Upper lobe of right lung (tissue), 1 donor: ENCODE measurements at regions not wholly inside any gene's neighbourhood (a gene's known extent, or its start where the extent isn't known, plus 50 kb on each side); places are given as distances from the start of the nearest gene placed in this dataset.

Source experiments
- ATAC-seq: fragments of 200-7000 bp; cut with Tn5 transposase; one replicate; pipeline ENCODE4 v1.9.1; 2020; ENCODE audit warnings: mild to moderate bottlenecking, moderate library complexity
- DNase-seq: peaks from one replicate; pipeline ENCODE4 v3.0.0-alpha.2; 2020
- H3K27ac ChIP-seq: fragments of 200-600 bp; one replicate; pipeline ENCODE4 v1.8.0; 2022
- H3K27me3 ChIP-seq: fragments of 200-600 bp; one replicate; pipeline ENCODE4 v1.8.0; 2022; ENCODE audit warnings: mild to moderate bottlenecking
- H3K36me3 ChIP-seq: fragments of 200-600 bp; one replicate; pipeline ENCODE4 v1.8.0; 2022
- H3K4me1 ChIP-seq: fragments of 200-600 bp; one replicate; pipeline ENCODE4 v1.8.0; 2022
- H3K4me3 ChIP-seq: fragments of 200-600 bp; one replicate; pipeline ENCODE4 v1.8.0; 2022; ENCODE audit warnings: mild to moderate bottlenecking
- H3K9me3 ChIP-seq: fragments of 200-600 bp; one replicate; pipeline ENCODE4 v1.8.0; 2022
- intact Hi-C: fragments of 100-400 bp; cut with DNase I; formaldehyde crosslinking; loops from one replicate; pipeline ENCODE4 v1.11.0; 2022
- TF ChIP-seq, protein P1 (sequence below): fragments of 200-600 bp; IDR thresholded peaks from one replicate; pipeline ENCODE4 v1.8.0; 2022; ENCODE audit warnings: antibody characterized with exemption
- donor health status: DM: no; HTN: yes; CAD: no; lungs with severe emphysema.

DNA sequence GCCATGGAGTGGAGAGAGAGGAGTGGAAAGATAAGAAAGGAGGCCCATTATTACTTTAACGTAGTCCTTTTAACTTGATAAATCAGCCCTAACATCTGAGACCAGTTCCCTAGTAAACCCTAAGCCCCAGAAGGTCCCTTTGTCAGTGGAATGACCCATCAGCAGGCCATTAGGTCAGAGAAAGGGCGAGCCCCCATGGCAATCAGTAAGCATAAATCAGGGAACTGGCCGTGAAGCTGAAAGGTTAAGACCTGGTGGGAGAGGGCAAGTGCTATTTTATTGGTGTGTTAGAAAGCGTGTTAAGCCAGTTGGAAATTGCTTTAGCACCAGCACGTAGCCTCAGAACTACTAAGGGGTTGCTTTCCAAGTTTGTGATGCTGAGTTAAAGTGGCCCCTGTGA lies 708.0 kb downstream of the BCL11B start:
- intact Hi-C loops = no loop called here

DNA sequence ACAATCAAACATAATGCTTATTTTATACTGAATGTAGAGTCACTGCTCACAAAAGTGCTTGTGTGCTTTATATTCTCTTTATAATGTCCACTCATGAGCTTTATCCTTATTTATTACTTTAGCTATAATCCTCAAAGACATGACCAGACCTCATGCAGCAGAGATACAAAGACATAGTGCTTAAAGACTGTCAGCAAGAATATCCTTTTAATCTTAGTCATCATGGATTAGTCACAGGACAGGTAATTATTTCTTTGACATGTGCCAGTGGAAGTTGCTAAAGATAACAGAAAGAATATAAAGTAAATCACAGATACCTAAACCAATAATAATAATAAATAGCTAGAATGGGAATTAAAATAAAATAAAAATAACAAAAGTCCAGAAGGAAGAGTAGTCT lies 707.5 kb downstream of the BCL11B start:
- no peaks in the 10 kb centered on the region for H3K4me1 ChIP-seq
- no peak overlapping the region for H3K4me3 ChIP-seq
- no peaks in the 10 kb centered on the region for H3K36me3 ChIP-seq
- H3K9me3 ChIP-seq = no peaks in the 10 kb centered on the region
- DNase-seq = no peak
- intact Hi-C loops = no loop called here
- no peaks in the 10 kb centered on the region for H3K27me3 ChIP-seq
- H3K27ac ChIP-seq = no peak overlapping the region
- TF ChIP-seq, protein P1, sequence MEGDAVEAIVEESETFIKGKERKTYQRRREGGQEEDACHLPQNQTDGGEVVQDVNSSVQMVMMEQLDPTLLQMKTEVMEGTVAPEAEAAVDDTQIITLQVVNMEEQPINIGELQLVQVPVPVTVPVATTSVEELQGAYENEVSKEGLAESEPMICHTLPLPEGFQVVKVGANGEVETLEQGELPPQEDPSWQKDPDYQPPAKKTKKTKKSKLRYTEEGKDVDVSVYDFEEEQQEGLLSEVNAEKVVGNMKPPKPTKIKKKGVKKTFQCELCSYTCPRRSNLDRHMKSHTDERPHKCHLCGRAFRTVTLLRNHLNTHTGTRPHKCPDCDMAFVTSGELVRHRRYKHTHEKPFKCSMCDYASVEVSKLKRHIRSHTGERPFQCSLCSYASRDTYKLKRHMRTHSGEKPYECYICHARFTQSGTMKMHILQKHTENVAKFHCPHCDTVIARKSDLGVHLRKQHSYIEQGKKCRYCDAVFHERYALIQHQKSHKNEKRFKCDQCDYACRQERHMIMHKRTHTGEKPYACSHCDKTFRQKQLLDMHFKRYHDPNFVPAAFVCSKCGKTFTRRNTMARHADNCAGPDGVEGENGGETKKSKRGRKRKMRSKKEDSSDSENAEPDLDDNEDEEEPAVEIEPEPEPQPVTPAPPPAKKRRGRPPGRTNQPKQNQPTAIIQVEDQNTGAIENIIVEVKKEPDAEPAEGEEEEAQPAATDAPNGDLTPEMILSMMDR = no peak
- no peak for ATAC-seq

More for the DNA sequence above, 708.0 kb downstream of the BCL11B start:
- TF ChIP-seq, protein P1 = no peak
- Histone ChIP-seq H3K27ac (no peak overlapping the region), H3K36me3 (no peaks in the 10 kb centered on the region), H3K27me3 (no peaks in the 10 kb centered on the region), H3K4me1 (no peaks in the 10 kb centered on the region), H3K9me3 (no peaks in the 10 kb centered on the region), H3K4me3 (no peak overlapping the region)
- no peak for ATAC-seq
- DNase-seq = no peak

DNA sequence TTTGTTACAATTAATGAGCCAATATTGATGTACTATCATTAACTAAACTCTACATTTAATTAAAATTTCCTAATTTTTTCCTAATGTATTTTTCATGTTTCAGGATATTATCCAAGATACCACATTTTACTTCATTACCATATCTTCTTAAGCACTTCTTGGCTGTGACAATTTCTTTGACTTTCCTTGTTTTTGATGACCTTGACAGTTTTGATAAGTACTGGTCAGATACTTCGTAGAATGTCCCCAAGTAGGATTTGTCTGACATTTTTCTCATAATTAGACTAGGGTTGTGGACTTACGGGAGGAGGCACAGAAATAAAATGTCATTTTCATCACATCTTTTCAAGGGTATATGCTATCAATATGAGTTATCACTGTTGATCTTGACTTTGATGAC lies 700.9 kb downstream of the BCL11B start:
- H3K27me3 ChIP-seq = no peaks in the 10 kb centered on the region
- ATAC-seq = no peak
- no peak for DNase-seq
- H3K27ac ChIP-seq = no peak overlapping the region
- intact Hi-C loops = no loop called here
- H3K4me3 ChIP-seq = no peak overlapping the region
- H3K9me3 ChIP-seq = no peaks in the 10 kb centered on the region
- H3K4me1 ChIP-seq = no peaks in the 10 kb centered on the region
- H3K36me3 ChIP-seq = no peaks in the 10 kb centered on the region
- TF ChIP-seq, protein P1 = no peak

DNA sequence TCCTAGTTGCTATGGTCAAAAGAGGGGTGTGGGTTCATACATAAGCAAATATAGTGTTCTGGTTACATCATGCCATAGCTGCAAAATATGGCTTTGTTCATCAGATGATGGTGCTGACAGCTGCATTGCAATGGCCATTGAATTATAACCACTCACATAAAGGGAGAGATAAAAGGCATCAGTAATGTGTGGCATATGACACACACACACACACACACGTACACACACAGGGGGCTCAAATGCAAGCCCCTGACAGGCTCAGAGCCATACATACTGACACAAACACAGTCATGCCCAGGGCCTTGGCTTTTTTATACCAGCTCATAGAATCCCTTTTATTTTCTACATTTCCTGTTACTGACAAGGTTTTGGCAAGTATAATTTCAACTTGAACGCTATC lies 698.9 kb downstream of the BCL11B start:
- H3K4me3 ChIP-seq = no peak overlapping the region
- H3K36me3 ChIP-seq = no peaks in the 10 kb centered on the region
- no peaks in the 10 kb centered on the region for H3K9me3 ChIP-seq
- H3K27ac ChIP-seq = no peak overlapping the region
- DNase-seq (no peak), ATAC-seq (no peak)
- intact Hi-C loops = no loop called here
- no peaks in the 10 kb centered on the region for H3K4me1 ChIP-seq
- TF ChIP-seq, protein P1 = no peak
- H3K27me3 ChIP-seq = no peaks in the 10 kb centered on the region

DNA sequence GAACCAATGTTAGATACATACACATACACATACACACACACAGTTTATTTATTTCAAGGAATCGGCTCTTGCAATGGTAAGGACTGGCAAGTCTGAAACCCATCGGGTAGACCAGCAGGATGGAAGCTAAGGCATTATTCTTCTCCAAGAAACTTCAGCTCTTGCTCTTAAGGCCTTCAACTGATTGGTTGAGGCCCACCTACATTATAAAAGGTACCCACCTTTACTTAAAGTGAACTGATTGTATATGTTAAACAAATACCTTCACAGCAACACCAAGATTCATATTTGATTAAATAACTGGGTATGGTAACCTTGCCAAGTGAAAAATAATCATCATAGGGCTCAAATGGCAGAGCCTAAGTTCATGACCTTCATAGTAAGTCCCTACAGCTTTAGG lies 695.5 kb downstream of the BCL11B start:
- Histone ChIP-seq H3K36me3 (no peaks in the 10 kb centered on the region), H3K4me1 (no peaks in the 10 kb centered on the region), H3K9me3 (no peaks in the 10 kb centered on the region), H3K27ac (no peak overlapping the region), H3K27me3 (no peaks in the 10 kb centered on the region), H3K4me3 (no peak overlapping the region)
- intact Hi-C loops = no loop called here
- DNase-seq (no peak), ATAC-seq (no peak)
- TF ChIP-seq, protein P1 = no peak

DNA sequence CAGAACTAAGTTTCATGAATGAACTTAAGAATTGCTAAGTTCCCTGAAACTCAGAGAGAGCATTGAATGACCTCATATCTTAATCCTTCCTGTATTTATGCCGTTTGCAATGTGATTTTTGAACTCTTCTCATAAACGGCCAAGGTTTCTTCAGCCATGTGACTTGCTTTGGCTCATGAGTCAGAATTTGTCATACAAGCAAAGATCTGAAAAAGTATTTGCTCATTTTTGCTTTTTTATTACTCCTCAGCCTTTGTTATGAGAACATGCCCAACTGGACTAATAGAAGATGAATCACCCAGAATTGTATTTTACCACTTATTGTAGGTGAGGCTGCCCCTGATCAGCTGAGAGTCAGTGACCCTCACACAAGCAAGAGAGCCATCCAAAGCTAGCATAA lies 693.8 kb downstream of the BCL11B start:
- no peak for DNase-seq
- Histone ChIP-seq H3K27ac (no peak overlapping the region), H3K9me3 (no peaks in the 10 kb centered on the region), H3K36me3 (no peaks in the 10 kb centered on the region), H3K4me1 (no peaks in the 10 kb centered on the region), H3K27me3 (no peaks in the 10 kb centered on the region), H3K4me3 (no peak overlapping the region)
- intact Hi-C loops = no loop called here
- ATAC-seq = no peak
- TF ChIP-seq, protein P1 = no peak
